ENCODE measurements at regions not wholly inside any gene's neighbourhood (a gene's known extent, or its start where the extent isn't known, plus 50 kb on each side); places are given as distances from the start of the nearest gene placed in this dataset.

- no peak overlapping the region for H3K4me3 Mint-ChIP-seq (ENCODE audit: unreplicated experiment)
- no peak for TF ChIP-seq CTCF (IDR thresholded peaks at IDR 0.05)
- H3K4me1 Mint-ChIP-seq (ENCODE audit: unreplicated experiment) = no peaks in the 10 kb centered on the region
- H3K9me3 Mint-ChIP-seq (ENCODE audit: unreplicated experiment) = peaks cover 47% of the 10 kb centered on the region
- H3K27ac Mint-ChIP-seq (ENCODE audit: unreplicated experiment) = no peak overlapping the region
- H3K36me3 Mint-ChIP-seq (ENCODE audit: unreplicated experiment) = no peaks in the 10 kb centered on the region
- H3K27me3 Mint-ChIP-seq (ENCODE audit: unreplicated experiment) = no peaks in the 10 kb centered on the region
- no peak for DNase-seq (ENCODE audit: extremely low spot score, unreplicated experiment)
Observed at GRCh38 chrX:43255596-43255995, 400.5 kb upstream of the MAOA start.

- no peaks in the 10 kb centered on the region for H3K4me1 Mint-ChIP-seq (ENCODE audit: unreplicated experiment)
- DNase-seq (ENCODE audit: extremely low spot score, unreplicated experiment) = no peak
- no peak overlapping the region for H3K4me3 Mint-ChIP-seq (ENCODE audit: unreplicated experiment)
- H3K27me3 Mint-ChIP-seq (ENCODE audit: unreplicated experiment) = no peaks in the 10 kb centered on the region
- H3K9me3 Mint-ChIP-seq (ENCODE audit: unreplicated experiment) = peaks cover 55% of the 10 kb centered on the region
- no peak for TF ChIP-seq CTCF (IDR thresholded peaks at IDR 0.05)
- H3K36me3 Mint-ChIP-seq (ENCODE audit: unreplicated experiment) = peaks cover 2% of the 10 kb centered on the region
- no peak overlapping the region for H3K27ac Mint-ChIP-seq (ENCODE audit: unreplicated experiment)
Observed at GRCh38 chrX:43266487-43266886, 389.6 kb upstream of the MAOA start.

- H3K4me3 Mint-ChIP-seq (ENCODE audit: unreplicated experiment) = no peak overlapping the region
- H3K36me3 Mint-ChIP-seq (ENCODE audit: unreplicated experiment) = no peaks in the 10 kb centered on the region
- TF ChIP-seq CTCF (IDR thresholded peaks at IDR 0.05) = no peak
Observed at GRCh38 chrX:43267652-43268051, 388.4 kb upstream of the MAOA start.

GRCh38 chrX:43269201-43269600 lies 386.9 kb upstream of the MAOA start:
- no peak overlapping the region for H3K4me3 Mint-ChIP-seq (ENCODE audit: unreplicated experiment)
- peaks cover 42% of the 10 kb centered on the region for H3K9me3 Mint-ChIP-seq (ENCODE audit: unreplicated experiment)
- no peak for TF ChIP-seq CTCF (IDR thresholded peaks at IDR 0.05)
- no peak overlapping the region for H3K27ac Mint-ChIP-seq (ENCODE audit: unreplicated experiment)
- H3K36me3 Mint-ChIP-seq (ENCODE audit: unreplicated experiment) = no peaks in the 10 kb centered on the region
- no peaks in the 10 kb centered on the region for H3K27me3 Mint-ChIP-seq (ENCODE audit: unreplicated experiment)
- H3K4me1 Mint-ChIP-seq (ENCODE audit: unreplicated experiment) = no peaks in the 10 kb centered on the region
- DNase-seq (ENCODE audit: extremely low spot score, unreplicated experiment) = no peak

More at GRCh38 chrX:43267652-43268051, 388.4 kb upstream of the MAOA start:
- Mint-ChIP-seq H3K4me1 (ENCODE audit: unreplicated experiment) (no peaks in the 10 kb centered on the region), H3K27ac (ENCODE audit: unreplicated experiment) (no peak overlapping the region), H3K9me3 (ENCODE audit: unreplicated experiment) (peaks cover 51% of the 10 kb centered on the region), H3K27me3 (ENCODE audit: unreplicated experiment) (no peaks in the 10 kb centered on the region)
- DNase-seq (ENCODE audit: extremely low spot score, unreplicated experiment) = no peak

- DNase-seq (ENCODE audit: extremely low spot score, unreplicated experiment) = no peak
- no peaks in the 10 kb centered on the region for H3K36me3 Mint-ChIP-seq (ENCODE audit: unreplicated experiment)
- H3K27ac Mint-ChIP-seq (ENCODE audit: unreplicated experiment) = no peak overlapping the region
- no peaks in the 10 kb centered on the region for H3K4me1 Mint-ChIP-seq (ENCODE audit: unreplicated experiment)
- no peak for TF ChIP-seq CTCF (IDR thresholded peaks at IDR 0.05)
- H3K27me3 Mint-ChIP-seq (ENCODE audit: unreplicated experiment) = no peaks in the 10 kb centered on the region
- H3K4me3 Mint-ChIP-seq (ENCODE audit: unreplicated experiment) = no peak overlapping the region
- peaks cover 37% of the 10 kb centered on the region for H3K9me3 Mint-ChIP-seq (ENCODE audit: unreplicated experiment)
Observed at GRCh38 chrX:43277879-43278278, 378.2 kb upstream of the MAOA start.
